Testis (tissue), 2 donors: ENCODE measurements at regions not wholly inside any gene's neighbourhood (a gene's known extent, or its start where the extent isn't known, plus 50 kb on each side); places are given as distances from the start of the nearest gene placed in this dataset.

ENCODE experiments used
- CTCF ChIP-seq, 3 experiments: fragments of 450-650 bp in 2 of 3; fragments of 200-600 bp in 1 of 3; sonication (generic) in 1 of 3; IDR thresholded peaks; one replicate each; pipeline ENCODE4 v1.5.1; 2016 to 2019; ENCODE audit warnings: antibody characterized with exemption in 3 of 3, mild to moderate bottlenecking in 2 of 3, moderate library complexity in 1 of 3
- POLR2A ChIP-seq: fragments of 450-650 bp; IDR thresholded peaks from one replicate; pipeline ENCODE4 v1.6.1; 2017; ENCODE audit warnings: antibody characterized with exemption, mild to moderate bottlenecking, moderate library complexity

GRCh38 chr6:66128656-66129055, 421.6 kb upstream of the EYS start:
- TF ChIP-seq POLR2A, result no peak
- TF ChIP-seq CTCF (IDR thresholded peaks at IDR 0.05), result no peak
